ENCODE measurements at regions not wholly inside any gene's neighbourhood (a gene's known extent, or its start where the extent isn't known, plus 50 kb on each side); places are given as distances from the start of the nearest gene placed in this dataset.

DNA sequence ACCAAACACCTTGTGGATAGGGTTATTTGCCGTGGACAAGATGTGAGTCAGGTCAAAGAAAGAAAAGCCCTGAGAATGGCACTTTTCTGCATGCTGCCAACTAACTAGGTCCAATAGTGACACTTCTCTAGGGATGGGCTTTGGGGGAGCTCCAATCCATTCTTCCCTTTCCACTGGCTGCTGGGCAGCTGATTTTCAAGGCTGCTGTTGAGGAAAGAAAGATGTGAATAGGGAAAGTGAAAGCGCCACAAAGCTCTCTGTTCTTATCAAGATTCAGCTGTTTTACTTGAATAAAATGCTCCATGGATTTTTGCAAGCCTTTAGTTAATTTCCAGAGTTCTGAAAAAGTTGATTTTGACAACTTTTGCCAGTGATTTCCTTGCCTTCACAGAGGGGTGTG, 244.2 kb upstream of the F9 start:
- TF ChIP-seq, protein P1, sequence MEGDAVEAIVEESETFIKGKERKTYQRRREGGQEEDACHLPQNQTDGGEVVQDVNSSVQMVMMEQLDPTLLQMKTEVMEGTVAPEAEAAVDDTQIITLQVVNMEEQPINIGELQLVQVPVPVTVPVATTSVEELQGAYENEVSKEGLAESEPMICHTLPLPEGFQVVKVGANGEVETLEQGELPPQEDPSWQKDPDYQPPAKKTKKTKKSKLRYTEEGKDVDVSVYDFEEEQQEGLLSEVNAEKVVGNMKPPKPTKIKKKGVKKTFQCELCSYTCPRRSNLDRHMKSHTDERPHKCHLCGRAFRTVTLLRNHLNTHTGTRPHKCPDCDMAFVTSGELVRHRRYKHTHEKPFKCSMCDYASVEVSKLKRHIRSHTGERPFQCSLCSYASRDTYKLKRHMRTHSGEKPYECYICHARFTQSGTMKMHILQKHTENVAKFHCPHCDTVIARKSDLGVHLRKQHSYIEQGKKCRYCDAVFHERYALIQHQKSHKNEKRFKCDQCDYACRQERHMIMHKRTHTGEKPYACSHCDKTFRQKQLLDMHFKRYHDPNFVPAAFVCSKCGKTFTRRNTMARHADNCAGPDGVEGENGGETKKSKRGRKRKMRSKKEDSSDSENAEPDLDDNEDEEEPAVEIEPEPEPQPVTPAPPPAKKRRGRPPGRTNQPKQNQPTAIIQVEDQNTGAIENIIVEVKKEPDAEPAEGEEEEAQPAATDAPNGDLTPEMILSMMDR (IDR thresholded peaks at IDR 0.05; ENCODE audit: low read depth, low read length): no peak
- H3K4me3 ChIP-seq (ENCODE audit: low read depth, low read length): no peak overlapping the region

DNA sequence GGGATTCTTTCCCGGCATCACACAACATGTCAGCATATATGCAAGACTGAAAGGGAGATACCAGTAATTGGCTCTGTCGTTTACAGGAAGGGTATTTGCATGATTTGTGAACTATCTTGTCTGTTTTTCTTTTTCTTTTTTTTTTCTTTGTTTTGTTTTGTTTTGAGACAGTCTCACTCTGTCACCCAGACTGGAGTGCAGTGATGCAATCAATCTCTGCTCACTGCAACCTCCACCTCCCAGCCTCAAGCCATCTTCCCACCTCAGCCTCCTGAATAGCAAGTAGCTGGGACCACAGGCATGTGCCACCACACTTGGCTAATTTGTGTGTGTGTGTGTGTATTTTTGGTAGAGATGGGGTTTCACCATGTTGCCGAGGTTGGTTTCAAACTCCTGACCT, 262.7 kb upstream of the F9 start:
- TF ChIP-seq, protein P1 (IDR thresholded peaks at IDR 0.05; ENCODE audit: low read depth, low read length): no peak
- H3K4me3 ChIP-seq (ENCODE audit: low read depth, low read length): no peak overlapping the region

DNA sequence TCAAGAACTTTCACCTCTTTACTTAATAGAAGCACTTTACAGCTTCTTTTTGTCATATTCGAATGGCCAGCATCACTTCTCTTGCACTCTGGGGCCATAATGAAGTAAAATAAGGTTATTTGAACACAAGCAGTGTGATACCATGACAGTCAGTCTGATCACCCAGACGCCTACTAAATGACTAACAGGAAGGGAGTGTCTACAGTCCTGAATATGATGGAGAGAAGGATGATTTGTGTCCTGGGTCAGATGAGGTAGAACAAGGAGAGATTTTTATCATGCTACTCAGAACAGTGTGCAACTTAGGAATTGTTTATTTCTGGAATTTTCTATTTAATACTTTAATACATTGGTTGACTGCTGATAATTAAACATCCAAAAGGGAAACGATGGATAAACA, 284.2 kb upstream of the F9 start:
- TF ChIP-seq, protein P1 (IDR thresholded peaks at IDR 0.05; ENCODE audit: low read depth, low read length): no peak
- H3K4me3 ChIP-seq (ENCODE audit: low read depth, low read length): no peak overlapping the region

GRCh38 chrX:139237141-139237540, 293.4 kb upstream of the F9 start:
- no peak overlapping the region for H3K4me3 ChIP-seq (ENCODE audit: low read depth, low read length)
- TF ChIP-seq, protein P1 (IDR thresholded peaks at IDR 0.05; ENCODE audit: low read depth, low read length): no peak

DNA sequence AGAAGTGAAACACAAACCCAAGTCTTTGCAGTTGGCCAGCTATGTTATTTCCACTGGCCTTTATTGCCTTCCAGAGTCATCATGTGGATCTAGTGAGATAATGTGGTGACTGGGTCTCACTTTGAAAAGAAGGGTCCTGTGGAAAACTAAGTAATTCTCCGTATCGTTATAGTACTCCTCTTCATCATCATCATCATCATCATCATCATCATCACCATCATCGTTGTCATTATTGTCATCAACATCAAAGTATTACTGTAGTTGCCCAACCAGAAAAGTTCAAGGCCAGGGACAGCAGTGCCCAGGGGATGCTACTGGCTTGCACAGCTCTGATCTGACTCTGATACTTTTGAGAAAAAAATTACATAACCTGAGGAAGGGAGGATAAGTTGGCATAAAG, 295.6 kb upstream of the F9 start:
- TF ChIP-seq, protein P1 (IDR thresholded peaks at IDR 0.05; ENCODE audit: low read depth, low read length): no peak
- no peak overlapping the region for H3K4me3 ChIP-seq (ENCODE audit: low read depth, low read length)

DNA sequence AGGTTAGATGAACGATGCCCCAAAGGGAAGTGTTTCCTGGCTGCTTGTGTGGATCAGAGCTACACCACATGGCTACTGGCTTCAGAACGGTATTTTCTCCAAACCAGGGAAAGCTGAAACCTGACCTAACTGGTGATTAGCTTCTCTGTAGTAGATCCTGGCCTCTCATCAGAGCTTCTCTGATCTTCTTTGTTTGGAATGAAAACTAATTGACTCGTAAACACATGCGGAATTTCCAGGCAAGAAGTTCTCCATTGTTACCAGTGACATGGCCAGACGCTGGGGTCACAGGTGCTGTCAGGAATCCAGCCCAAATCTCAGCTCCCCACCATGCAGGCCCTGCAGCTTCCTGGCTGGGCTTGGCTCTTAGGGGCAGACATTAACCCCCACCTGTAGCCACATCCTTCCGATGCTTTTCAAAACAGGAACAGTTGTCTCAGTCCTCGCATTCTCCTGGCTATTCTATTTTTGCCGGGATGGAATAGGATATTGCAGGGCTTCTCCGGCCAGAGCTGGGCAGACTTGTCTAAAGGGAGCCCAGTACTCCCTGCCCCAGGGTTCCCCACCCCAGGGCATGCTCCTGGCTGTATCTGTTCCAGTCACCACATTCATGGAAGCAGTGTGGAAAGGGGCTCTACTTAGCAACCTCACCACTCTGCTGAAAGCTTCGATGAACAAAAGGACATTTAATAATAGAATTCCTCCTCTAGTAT, 305.4 kb upstream of the F9 start:
- H3K4me3 ChIP-seq (ENCODE audit: low read depth, low read length): no peak overlapping the region
- TF ChIP-seq, protein P1 (IDR thresholded peaks at IDR 0.05; ENCODE audit: low read depth, low read length): no peak

GRCh38 chrX:139222511-139223200, 307.9 kb upstream of the F9 start:
- no peak overlapping the region for H3K4me3 ChIP-seq (ENCODE audit: low read depth, low read length)
- TF ChIP-seq, protein P1 (IDR thresholded peaks at IDR 0.05; ENCODE audit: low read depth, low read length): no peak

Data from WI38 (cell line).